H1 (cell line): ENCODE measurements at regions not wholly inside any gene's neighbourhood (a gene's known extent, or its start where the extent isn't known, plus 50 kb on each side); places are given as distances from the start of the nearest gene placed in this dataset.

ENCODE experiments used
- CTCF ChIA-PET: fragments of 300-600 bp; sonication (Branson Sonifier 250); formaldehyde crosslinking; loops from one replicate; lab custom pipeline; 2021; ENCODE audit not compliant: partially characterized antibody; lab: Charles Lee
- POLR2A ChIA-PET: fragments of 300-600 bp; sonication (Branson Sonifier 250); formaldehyde crosslinking; loops from one replicate; lab custom pipeline; 2021; ENCODE audit warnings: inconsistent platforms; ENCODE audit not compliant: partially characterized antibody; lab: Charles Lee
- DNase-seq, 2 experiments: peaks; one replicate each; pipeline versions ENCODE4 v3.0.0 to v3.0.0-alpha.2; 2010 to 2022; ENCODE audit warnings: low spot score in 2 of 2, low read depth in 1 of 2, mixed read lengths in 1 of 2
- FAIRE-seq: peaks from 2 replicates; lab custom pipeline; 2011; peaks lifted over from hg19 to GRCh38; lab: Jason Lieb, UNC
- H2AFZ ChIP-seq: 2 replicates; pipeline ENCODE4 v1.8.1; 2012; ENCODE audit warnings: low read length, inconsistent platforms
- H2AK5ac ChIP-seq: 2 replicates; pipeline ENCODE4 v1.6.1; 2013; ENCODE audit warnings: low read depth, low read length
- H2BK120ac ChIP-seq: replicated peaks from 2 replicates; pipeline ENCODE3; 2013; ENCODE audit warnings: low read depth, low read length, inconsistent platforms
- H2BK12ac ChIP-seq: 2 replicates; pipeline ENCODE4 v1.6.1; 2013; ENCODE audit warnings: low read depth, low read length
- H2BK15ac ChIP-seq: 2 replicates; pipeline ENCODE4 v1.6.1; 2013; ENCODE audit warnings: low read length
- H2BK20ac ChIP-seq: 2 replicates; pipeline ENCODE4 v1.6.1; 2013; ENCODE audit warnings: low read length
- H2BK5ac ChIP-seq: 2 replicates; pipeline ENCODE4 v1.6.1; 2013; ENCODE audit warnings: low read depth, low read length
- H3K14ac ChIP-seq: 2 replicates; pipeline ENCODE4 v1.6.1; 2013; ENCODE audit warnings: inconsistent platforms; ENCODE audit not compliant: insufficient read length
- H3K18ac ChIP-seq: 2 replicates; pipeline ENCODE4 v1.6.1; 2013; ENCODE audit warnings: low read length; ENCODE audit errors: extremely low read depth
- H3K23ac ChIP-seq: 2 replicates; pipeline ENCODE4 v1.6.1; 2013; ENCODE audit warnings: inconsistent platforms; ENCODE audit not compliant: insufficient read length
- H3K23me2 ChIP-seq: 2 replicates; pipeline ENCODE4 v1.6.1; 2013; ENCODE audit warnings: low read depth, low read length
- H3K27ac ChIP-seq: 2 replicates; pipeline ENCODE4 v1.6.1; 2011; ENCODE audit warnings: low read depth, low read length, inconsistent platforms
- H3K27me3 ChIP-seq, 4 experiments: replicated peaks in 1 of 4; 1 replicate in 1 of 4; 2 replicates in 3 of 4; pipeline versions ENCODE4 v1.6.1 to v1.8.1; 2011 to 2013; ENCODE audit warnings: low read length in 3 of 4, mild to moderate bottlenecking in 3 of 4, inconsistent platforms in 2 of 4, mixed read lengths in 2 of 4, moderate library complexity in 1 of 4; ENCODE audit not compliant: control insufficient read depth in 3 of 4, insufficient read depth in 3 of 4; ENCODE audit errors: extremely low read depth in 1 of 4
- H3K36me3 ChIP-seq, 4 experiments: 2 replicates each; pipeline versions ENCODE4 v1.6.1 to v1.8.1; 2011 to 2013; ENCODE audit warnings: mild to moderate bottlenecking in 4 of 4, low read length in 3 of 4, moderate library complexity in 2 of 4, control low read depth in 1 of 4, inconsistent platforms in 1 of 4; ENCODE audit not compliant: insufficient read depth in 4 of 4, control insufficient read depth in 2 of 4
- H3K4ac ChIP-seq: replicated peaks from 2 replicates; pipeline ENCODE3; 2013; ENCODE audit warnings: low read length, low read depth, mixed read lengths, inconsistent platforms; ENCODE audit not compliant: insufficient read length
- H3K4me1 ChIP-seq, 4 experiments: replicated peaks in 1 of 4; 1 replicate in 1 of 4; 2 replicates in 3 of 4; pipeline versions ENCODE4 v1.6.1 to v1.8.1; 2011 to 2013; ENCODE audit warnings: low read length in 3 of 4, inconsistent platforms in 2 of 4, mixed read lengths in 1 of 4; ENCODE audit not compliant: insufficient read depth in 4 of 4, control insufficient read depth in 3 of 4
- H3K4me2 ChIP-seq, 2 experiments: 2 replicates each; pipeline versions ENCODE4 v1.6.1 to v1.8.1; 2011 to 2013; ENCODE audit warnings: low read depth in 2 of 2, low read length in 2 of 2, control low read depth in 1 of 2, inconsistent platforms in 1 of 2, mild to moderate bottlenecking in 1 of 2; ENCODE audit not compliant: insufficient read depth in 1 of 2
- H3K4me3 ChIP-seq, 4 experiments: fragments of 200-600, 300-600 bp in 1 of 4; sonication (generic), shearing (Covaris generic), sonication (Bioruptor Twin) in 1 of 4; 2 replicates each; pipeline versions ENCODE4 v1.5.1 to v1.8.1; 2011 to 2016; ENCODE audit warnings: low read length in 4 of 4, low read depth in 3 of 4, control low read depth in 2 of 4, inconsistent platforms in 2 of 4, mild to moderate bottlenecking in 2 of 4, mixed read lengths in 1 of 4, moderate library complexity in 1 of 4; ENCODE audit not compliant: insufficient read depth in 2 of 4; ENCODE audit errors: extremely low read depth in 1 of 4
- H3K56ac ChIP-seq: replicated peaks from 2 replicates; pipeline ENCODE3; 2013; ENCODE audit warnings: low read depth, mild to moderate bottlenecking, mixed read lengths, low read length, inconsistent platforms; ENCODE audit not compliant: insufficient read length
- H3K79me1 ChIP-seq: 2 replicates; pipeline ENCODE4 v1.6.1; 2013; ENCODE audit warnings: low read depth, low read length, control low read depth
- H3K79me2 ChIP-seq, 2 experiments: 2 replicates each; pipeline versions ENCODE4 v1.6.1 to v1.8.1; 2012 to 2013; ENCODE audit warnings: low read length in 2 of 2, mild to moderate bottlenecking in 2 of 2, inconsistent platforms in 1 of 2; ENCODE audit not compliant: insufficient read depth in 2 of 2, control insufficient read depth in 1 of 2
- H3K9ac ChIP-seq, 4 experiments: replicated peaks in 1 of 4; 1 replicate in 1 of 4; 2 replicates in 3 of 4; pipeline versions ENCODE4 v1.6.1 to v1.8.1; 2011 to 2013; ENCODE audit warnings: low read depth in 3 of 4, low read length in 3 of 4, control low read depth in 2 of 4, mild to moderate bottlenecking in 2 of 4, moderate library complexity in 2 of 4, inconsistent platforms in 1 of 4; ENCODE audit errors: extremely low read depth in 1 of 4
- H3K9me3 ChIP-seq, 2 experiments: 2 replicates each; pipeline versions ENCODE4 v1.6.1 to v1.8.1; 2012 to 2013; ENCODE audit warnings: mild to moderate bottlenecking in 2 of 2, moderate library complexity in 2 of 2, control low read depth in 1 of 2, inconsistent platforms in 1 of 2, low read depth in 1 of 2, low read length in 1 of 2, mixed read lengths in 1 of 2; ENCODE audit not compliant: insufficient read depth in 2 of 2
- H4K20me1 ChIP-seq, 2 experiments: replicated peaks in 1 of 2; 2 replicates each; pipeline versions ENCODE3 to v1.8.1; 2011 to 2013; ENCODE audit warnings: inconsistent platforms in 2 of 2, low read length in 2 of 2, mild to moderate bottlenecking in 1 of 2; ENCODE audit not compliant: insufficient read depth in 2 of 2, control insufficient read depth in 1 of 2
- H4K5ac ChIP-seq: 2 replicates; pipeline ENCODE4 v1.6.1; 2013; ENCODE audit warnings: low read length, low read depth, mixed read lengths, inconsistent platforms; ENCODE audit not compliant: insufficient read length
- H4K8ac ChIP-seq: 2 replicates; pipeline ENCODE4 v1.8.0; 2013; ENCODE audit warnings: mild to moderate bottlenecking, moderate library complexity, low read length, inconsistent platforms; ENCODE audit not compliant: insufficient read depth; ENCODE audit errors: extremely low read depth
- H4K91ac ChIP-seq: replicated peaks from 2 replicates; pipeline ENCODE3; 2013; ENCODE audit warnings: low read length, mixed read lengths, inconsistent platforms; ENCODE audit not compliant: insufficient read length
- ASH2L ChIP-seq: fragments of 200-600, 300-600 bp; sonication (generic); IDR thresholded peaks from one replicate; pipeline ENCODE4 v1.7.1; 2017; ENCODE audit warnings: low read length
- ATF2 ChIP-seq: IDR thresholded peaks from 2 replicates; pipeline ENCODE4 v1.6.1; 2012; ENCODE audit warnings: low read length, inconsistent platforms
- ATF3 ChIP-seq: IDR thresholded peaks from 2 replicates; pipeline ENCODE4 v1.6.1; 2011; ENCODE audit warnings: low read depth, mild to moderate bottlenecking, low read length; ENCODE audit not compliant: insufficient read depth
- BACH1 ChIP-seq: IDR thresholded peaks from 2 replicates; pipeline ENCODE4 v1.6.1; 2012; ENCODE audit warnings: low read length, improper control_type of control experiment
- CTBP2 ChIP-seq: IDR thresholded peaks from 2 replicates; pipeline ENCODE4 v1.7.0; 2011; ENCODE audit warnings: borderline replicate concordance, mild to moderate bottlenecking, moderate library complexity, mixed read lengths, low read length; ENCODE audit not compliant: insufficient read depth, insufficient read length
- KDM5A ChIP-seq: fragments of 200-600 bp; IDR thresholded peaks from 2 replicates; pipeline ENCODE4 v1.7.1; 2012; ENCODE audit warnings: mild to moderate bottlenecking, low read length, inconsistent platforms, mixed read lengths
- POLR2A ChIP-seq, 2 experiments: IDR thresholded peaks; 1 replicate in 1 of 2; 2 replicates in 1 of 2; pipeline ENCODE4 v1.6.1; 2011; ENCODE audit warnings: low read depth in 2 of 2, low read length in 2 of 2, mild to moderate bottlenecking in 2 of 2; ENCODE audit errors: control extremely low read depth in 1 of 2
- RBBP5 ChIP-seq: IDR thresholded peaks from 2 replicates; pipeline ENCODE4 v1.7.1; 2012; ENCODE audit warnings: low read depth, mild to moderate bottlenecking, inconsistent platforms, low read length, moderate library complexity, borderline replicate concordance
- SIN3A ChIP-seq, 2 experiments: IDR thresholded peaks in 1 of 2; conservative IDR thresholded peaks in 1 of 2; 2 replicates each; pipeline ENCODE4 v1.6.1; 2011 to 2012; ENCODE audit warnings: low read length in 2 of 2, improper control_type of control experiment in 1 of 2, low read depth in 1 of 2, mild to moderate bottlenecking in 1 of 2
- SRF ChIP-seq: IDR thresholded peaks from 2 replicates; pipeline ENCODE4 v1.6.1; 2011; ENCODE audit warnings: mild to moderate bottlenecking, low read depth, low read length, moderate library complexity
- WGBS, 2 experiments: shearing (Covaris generic) in 1 of 2; methylation state at CpG; one replicate each; pipeline versions ENCODE4 v1.1.6 to v1.1.7; 2013 to 2015; ENCODE audit warnings: low lambda C conversion rate in 2 of 2, mixed read lengths in 2 of 2, inconsistent platforms in 1 of 2, low coverage in 1 of 2, missing lambda C conversion rate in 1 of 2; ENCODE audit not compliant: insufficient replicate concordance in 2 of 2, insufficient coverage in 1 of 2, insufficient read length in 1 of 2; ENCODE audit errors: extremely low coverage in 1 of 2, missing lambda C conversion rate in 1 of 2; 5-methylcytosine and 5-hydroxymethylcytosine counted together

GRCh38 chr3:161770484-161771386, 274.1 kb downstream of the OTOL1 start:
- Histone ChIP-seq H2BK120ac (no peak overlapping the region), H4K5ac (no peak overlapping the region), H4K91ac (no peak overlapping the region), H3K23me2 (no peaks in the 10 kb centered on the region), H3K4ac (no peak overlapping the region), H3K56ac (no peak overlapping the region), H3K79me1 (no peaks in the 10 kb centered on the region), H3K14ac (no peak overlapping the region), H3K4me1 (peaks cover 0 to 3% (median 1%) of the 10 kb centered on the region in 4 experiments; a peak in 2 of 7 replicates), H3K27me3 (no peaks in the 10 kb centered on the region), H2BK15ac (no peak overlapping the region), H3K23ac (no peak overlapping the region), H2BK5ac (no peak overlapping the region), H4K20me1 (no peaks in the 10 kb centered on the region), H3K4me3 (no peak overlapping the region), H2BK20ac (no peak overlapping the region), H3K36me3 (no peaks in the 10 kb centered on the region), H3K9ac (no peak overlapping the region), H4K8ac (no peak overlapping the region), H3K79me2 (no peaks in the 10 kb centered on the region), H3K18ac (no peak overlapping the region), H2AFZ (no peak overlapping the region), H3K9me3 (no peaks in the 10 kb centered on the region), H3K4me2 (no peak overlapping the region), H2AK5ac (no peak overlapping the region), H3K27ac (no peak overlapping the region), H2BK12ac (no peak overlapping the region)
- DNase-seq: no peak
- POLR2A ChIA-PET: no interaction called here
- CTCF ChIA-PET: interaction anchor here (0.9 to 1.0 kb wide), 3 partner anchors 8 to 83 kb away, joined by 3 to 4 read pairs (median 4); no protein-coding TSS in a partner anchor
- FAIRE-seq: no peak
- 95% methylated on average over 3 of the region's 3 CpGs; no CpG with 5 or more reads in 1 of the 2 experiments for WGBS, 2 experiments
- TF ChIP-seq SIN3A (conservative IDR thresholded peaks at IDR 0.05 in 1 of 2, IDR thresholded peaks at IDR 0.05 in 1 of 2; ENCODE audit: low read depth in 1 of 2, low read length in 2 of 2) (no peak), POLR2A (IDR thresholded peaks at IDR 0.05; ENCODE audit: control extremely low read depth in 1 of 2, low read depth in 2 of 2, low read length in 2 of 2) (no peak), ASH2L (no peak), SRF (no peak), RBBP5 (no peak), CTBP2 (no peak), ATF2 (no peak), BACH1 (no peak), KDM5A (no peak), ATF3 (no peak)
